ENCODE measurements at regions not wholly inside any gene's neighbourhood (a gene's known extent, or its start where the extent isn't known, plus 50 kb on each side); places are given as distances from the start of the nearest gene placed in this dataset.
A peak's percentile ranks its signal among the peaks of the same experiment; 100 is the strongest.

DNA sequence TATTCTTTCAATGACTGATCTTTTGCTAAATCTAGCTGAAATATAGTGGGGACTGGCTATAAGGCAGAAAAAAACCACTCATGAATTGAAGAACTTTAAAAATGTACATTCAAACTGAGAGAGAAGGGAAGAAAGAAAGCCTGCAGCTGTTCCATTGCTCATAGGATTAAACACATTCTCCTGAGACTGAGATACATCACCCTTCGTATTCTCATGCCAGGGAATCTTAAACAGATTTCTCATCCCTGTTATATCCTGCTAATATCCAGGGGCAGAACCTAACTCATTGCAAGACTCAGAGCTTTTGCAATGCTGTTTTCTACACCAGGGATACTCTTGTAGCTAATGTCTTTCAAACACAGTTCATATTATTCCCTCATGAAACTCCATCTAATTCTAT lies 67.2 kb upstream of the ACSS3 start:
- peak; percentile 12 for DNase-seq
- in situ Hi-C loops (cut with MboI) = no loop called here
- WGBS, 2 experiments (ENCODE audit: low coverage in 1 of 2, low lambda C conversion rate in 2 of 2, missing lambda C conversion rate in 2 of 2) = 47 to 66% methylated on average over 1 of the region's 1 CpG

DNA sequence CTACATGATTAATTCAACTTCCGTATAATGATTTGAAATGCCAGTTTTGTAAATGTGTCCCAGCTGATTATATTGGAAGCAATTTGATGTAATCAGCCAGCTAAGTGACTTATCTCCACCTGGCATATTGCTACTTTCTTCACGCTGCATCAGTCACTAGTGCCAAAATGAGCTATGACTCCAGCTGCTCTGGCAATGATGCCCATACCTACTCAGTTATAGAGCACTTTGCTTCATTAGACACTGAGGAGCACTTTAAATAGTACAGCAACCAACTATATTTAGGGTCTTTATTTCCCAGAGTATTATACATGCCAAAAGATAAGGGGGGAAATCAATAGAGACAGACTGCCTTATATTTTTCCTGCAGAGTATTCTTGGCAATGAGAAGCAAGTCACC lies 67.9 kb upstream of the LIN7A start:
- Histone ChIP-seq H2AFZ (no peak overlapping the region), H3K4me1 (ENCODE audit: insufficient read depth) (no peaks in the 10 kb centered on the region), H3K27me3 (replicated peaks; ENCODE audit: insufficient read depth) (no peaks in the 10 kb centered on the region), H3K4me2 (ENCODE audit: unreplicated experiment) (no peak overlapping the region), H3K9me2 (ENCODE audit: insufficient read depth) (no peaks in the 10 kb centered on the region), H3K9ac (no peak overlapping the region), H3K9me3 (ENCODE audit: low read depth) (no peaks in the 10 kb centered on the region), H3F3A (ENCODE audit: insufficient read depth) (no peaks in the 10 kb centered on the region), H3K79me2 (ENCODE audit: insufficient read depth) (no peaks in the 10 kb centered on the region), H3K27ac (no peak overlapping the region), H3K4me3 (no peak overlapping the region), H4K20me1 (ENCODE audit: insufficient read depth) (no peaks in the 10 kb centered on the region), H3K36me3 (ENCODE audit: low read depth) (no peaks in the 10 kb centered on the region)
- no peak for TF ChIP-seq EZH2phosphoT487 (IDR thresholded peaks at IDR 0.05; ENCODE audit: insufficient read depth, low read depth)
- no peak for TF ChIP-seq EZH2 (IDR thresholded peaks at IDR 0.05; ENCODE audit: insufficient read depth, poor library complexity, severe bottlenecking)
- DNase-seq = no peak
- in situ Hi-C loops (cut with MboI) = no loop called here
- 48 to 56% methylated on average over 2 of the region's 2 CpGs for WGBS, 2 experiments (ENCODE audit: low coverage in 1 of 2, low lambda C conversion rate in 2 of 2, missing lambda C conversion rate in 2 of 2)

More for the DNA sequence above, 67.2 kb upstream of the ACSS3 start:
- Histone ChIP-seq H3F3A (ENCODE audit: insufficient read depth) (no peaks in the 10 kb centered on the region), H3K4me1 (ENCODE audit: insufficient read depth) (no peaks in the 10 kb centered on the region), H4K20me1 (ENCODE audit: insufficient read depth) (no peaks in the 10 kb centered on the region), H3K79me2 (ENCODE audit: insufficient read depth) (no peaks in the 10 kb centered on the region), H3K27ac (no peak overlapping the region), H3K4me3 (no peak overlapping the region), H3K9ac (no peak overlapping the region), H2AFZ (no peak overlapping the region), H3K9me2 (ENCODE audit: insufficient read depth) (no peaks in the 10 kb centered on the region), H3K4me2 (ENCODE audit: unreplicated experiment) (no peak overlapping the region), H3K9me3 (ENCODE audit: low read depth) (no peaks in the 10 kb centered on the region), H3K36me3 (ENCODE audit: low read depth) (no peaks in the 10 kb centered on the region), H3K27me3 (replicated peaks; ENCODE audit: insufficient read depth) (no peaks in the 10 kb centered on the region)
- TF ChIP-seq EZH2phosphoT487 (IDR thresholded peaks at IDR 0.05; ENCODE audit: insufficient read depth, low read depth) (no peak), EZH2 (IDR thresholded peaks at IDR 0.05; ENCODE audit: insufficient read depth, poor library complexity, severe bottlenecking) (no peak)

DNA sequence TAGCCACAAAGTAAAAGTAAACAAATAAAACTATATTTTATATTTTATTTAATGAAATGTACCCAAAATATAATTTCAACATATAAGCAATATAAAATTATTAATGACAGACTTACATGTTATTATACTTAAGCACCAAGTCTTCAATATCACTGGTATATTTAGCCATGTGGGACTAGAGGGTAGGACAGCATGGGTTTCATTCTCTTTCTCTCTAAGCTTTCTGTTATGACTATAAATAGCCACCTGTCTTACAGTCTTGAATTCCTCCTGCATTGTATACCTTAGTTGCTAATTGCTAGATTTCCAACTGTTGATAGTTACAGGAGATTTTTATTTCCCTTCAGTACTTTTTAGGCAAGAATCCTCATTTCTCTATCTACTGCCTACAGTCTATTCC lies 63.1 kb upstream of the LIN7A start:
- Histone ChIP-seq H3K27ac (no peak overlapping the region), H3K36me3 (ENCODE audit: low read depth) (no peaks in the 10 kb centered on the region), H2AFZ (no peak overlapping the region), H3K4me2 (ENCODE audit: unreplicated experiment) (no peak overlapping the region), H3K9me3 (ENCODE audit: low read depth) (no peaks in the 10 kb centered on the region), H3F3A (ENCODE audit: insufficient read depth) (no peaks in the 10 kb centered on the region), H3K27me3 (replicated peaks; ENCODE audit: insufficient read depth) (no peaks in the 10 kb centered on the region), H4K20me1 (ENCODE audit: insufficient read depth) (no peaks in the 10 kb centered on the region), H3K4me1 (ENCODE audit: insufficient read depth) (no peaks in the 10 kb centered on the region), H3K79me2 (ENCODE audit: insufficient read depth) (no peaks in the 10 kb centered on the region), H3K9ac (no peak overlapping the region), H3K4me3 (no peak overlapping the region), H3K9me2 (ENCODE audit: insufficient read depth) (no peaks in the 10 kb centered on the region)
- in situ Hi-C loops (cut with MboI) = no loop called here
- DNase-seq = no peak
- no peak for TF ChIP-seq EZH2 (IDR thresholded peaks at IDR 0.05; ENCODE audit: insufficient read depth, poor library complexity, severe bottlenecking)

DNA sequence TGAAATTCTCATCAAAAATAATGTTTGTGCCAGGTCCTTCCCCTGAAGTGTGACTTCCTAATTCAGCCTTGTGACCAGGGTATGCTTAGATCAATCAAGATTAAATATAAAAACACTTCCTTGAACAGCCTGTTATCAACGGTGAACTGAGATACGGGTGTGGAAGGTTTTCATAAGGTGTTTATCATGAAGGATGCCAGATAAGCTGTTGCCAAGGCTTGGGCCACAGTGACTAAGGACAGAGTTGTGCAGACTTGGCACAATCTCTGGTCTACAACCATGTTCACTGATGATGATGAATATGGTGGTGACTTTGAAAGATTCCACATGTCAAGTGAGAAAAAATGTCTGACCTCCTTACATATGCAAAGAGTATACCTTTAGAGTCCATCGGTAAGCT lies 51.3 kb upstream of the LIN7A start:
- Histone ChIP-seq H3K27me3 (replicated peaks; ENCODE audit: insufficient read depth) (no peaks in the 10 kb centered on the region), H2AFZ (no peak overlapping the region), H3K36me3 (ENCODE audit: low read depth) (no peaks in the 10 kb centered on the region), H4K20me1 (ENCODE audit: insufficient read depth) (no peaks in the 10 kb centered on the region), H3K9ac (no peak overlapping the region), H3F3A (ENCODE audit: insufficient read depth) (no peaks in the 10 kb centered on the region), H3K79me2 (ENCODE audit: insufficient read depth) (no peaks in the 10 kb centered on the region), H3K4me3 (no peak overlapping the region), H3K4me1 (ENCODE audit: insufficient read depth) (no peaks in the 10 kb centered on the region), H3K9me2 (ENCODE audit: insufficient read depth) (no peaks in the 10 kb centered on the region), H3K27ac (no peak overlapping the region), H3K9me3 (ENCODE audit: low read depth) (no peaks in the 10 kb centered on the region), H3K4me2 (ENCODE audit: unreplicated experiment) (no peak overlapping the region)
- 95 to 96% methylated on average over 3 of the region's 3 CpGs for WGBS, 2 experiments (ENCODE audit: low coverage in 1 of 2, low lambda C conversion rate in 2 of 2, missing lambda C conversion rate in 2 of 2)
- DNase-seq = peak; percentile 4
- in situ Hi-C loops (cut with MboI) = no loop called here
- TF ChIP-seq EZH2phosphoT487 (IDR thresholded peaks at IDR 0.05; ENCODE audit: insufficient read depth, low read depth) = no peak
- TF ChIP-seq EZH2 (IDR thresholded peaks at IDR 0.05; ENCODE audit: insufficient read depth, poor library complexity, severe bottlenecking) = no peak

Data from GM23248 (cell line).